Testis (tissue), 2 donors: ENCODE measurements at regions not wholly inside any gene's neighbourhood (a gene's known extent, or its start where the extent isn't known, plus 50 kb on each side); places are given as distances from the start of the nearest gene placed in this dataset.

Experiments
- POLR2A ChIP-seq: fragments of 450-650 bp; IDR thresholded peaks from one replicate; pipeline ENCODE4 v1.6.1; 2017; ENCODE audit warnings: antibody characterized with exemption, mild to moderate bottlenecking, moderate library complexity
- TF ChIP-seq, protein P1 (sequence below), 3 experiments: fragments of 450-650 bp in 2 of 3; fragments of 200-600 bp in 1 of 3; sonication (generic) in 1 of 3; IDR thresholded peaks; one replicate each; pipeline ENCODE4 v1.5.1; 2016 to 2019; ENCODE audit warnings: antibody characterized with exemption in 3 of 3, mild to moderate bottlenecking in 2 of 3, moderate library complexity in 1 of 3

DNA sequence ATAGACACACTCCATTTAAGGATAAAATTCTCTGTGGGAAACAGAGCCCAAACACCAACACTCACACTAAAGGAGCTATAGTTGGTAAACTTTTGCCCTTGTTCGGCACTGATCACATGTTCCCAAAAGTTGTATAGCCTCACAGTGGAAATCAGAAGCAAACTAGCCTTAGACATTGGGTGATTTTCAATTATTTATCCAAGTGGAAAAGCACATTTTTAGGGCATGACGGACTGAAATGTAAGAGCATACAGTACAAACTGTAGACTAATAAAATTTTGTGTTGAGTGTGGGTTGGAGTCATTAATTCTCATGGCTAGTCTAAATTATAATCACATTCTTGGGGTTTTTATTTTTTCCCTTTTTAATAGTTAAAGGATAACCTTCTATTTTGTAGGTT, 202.4 kb downstream of the MOXD1 start:
- TF ChIP-seq, protein P1, sequence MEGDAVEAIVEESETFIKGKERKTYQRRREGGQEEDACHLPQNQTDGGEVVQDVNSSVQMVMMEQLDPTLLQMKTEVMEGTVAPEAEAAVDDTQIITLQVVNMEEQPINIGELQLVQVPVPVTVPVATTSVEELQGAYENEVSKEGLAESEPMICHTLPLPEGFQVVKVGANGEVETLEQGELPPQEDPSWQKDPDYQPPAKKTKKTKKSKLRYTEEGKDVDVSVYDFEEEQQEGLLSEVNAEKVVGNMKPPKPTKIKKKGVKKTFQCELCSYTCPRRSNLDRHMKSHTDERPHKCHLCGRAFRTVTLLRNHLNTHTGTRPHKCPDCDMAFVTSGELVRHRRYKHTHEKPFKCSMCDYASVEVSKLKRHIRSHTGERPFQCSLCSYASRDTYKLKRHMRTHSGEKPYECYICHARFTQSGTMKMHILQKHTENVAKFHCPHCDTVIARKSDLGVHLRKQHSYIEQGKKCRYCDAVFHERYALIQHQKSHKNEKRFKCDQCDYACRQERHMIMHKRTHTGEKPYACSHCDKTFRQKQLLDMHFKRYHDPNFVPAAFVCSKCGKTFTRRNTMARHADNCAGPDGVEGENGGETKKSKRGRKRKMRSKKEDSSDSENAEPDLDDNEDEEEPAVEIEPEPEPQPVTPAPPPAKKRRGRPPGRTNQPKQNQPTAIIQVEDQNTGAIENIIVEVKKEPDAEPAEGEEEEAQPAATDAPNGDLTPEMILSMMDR (IDR thresholded peaks at IDR 0.05), result no peak
- no peak for TF ChIP-seq POLR2A
